ENCODE measurements at regions not wholly inside any gene's neighbourhood (a gene's known extent, or its start where the extent isn't known, plus 50 kb on each side); places are given as distances from the start of the nearest gene placed in this dataset.

GRCh38 chr13:109336730-109337129, 449.7 kb downstream of the IRS2 start:
- H3K36me3 ChIP-seq, result no peaks in the 10 kb centered on the region
- no peak for DNase-seq (ENCODE audit: extremely low spot score in 2 of 2)
- no peaks in the 10 kb centered on the region for H3K4me1 ChIP-seq
- H3K27me3 ChIP-seq, result no peaks in the 10 kb centered on the region
- H3K27ac ChIP-seq, result no peak overlapping the region
- no peak overlapping the region for H3K4me3 ChIP-seq
- no peaks in the 10 kb centered on the region for H3K9me3 ChIP-seq
- no peak for TF ChIP-seq POLR2A (IDR thresholded peaks at IDR 0.05)
- TF ChIP-seq POLR2AphosphoS5 (IDR thresholded peaks at IDR 0.05; ENCODE audit: insufficient read depth in 1 of 2, low read depth in 1 of 2), result no peak
- TF ChIP-seq, protein P1, sequence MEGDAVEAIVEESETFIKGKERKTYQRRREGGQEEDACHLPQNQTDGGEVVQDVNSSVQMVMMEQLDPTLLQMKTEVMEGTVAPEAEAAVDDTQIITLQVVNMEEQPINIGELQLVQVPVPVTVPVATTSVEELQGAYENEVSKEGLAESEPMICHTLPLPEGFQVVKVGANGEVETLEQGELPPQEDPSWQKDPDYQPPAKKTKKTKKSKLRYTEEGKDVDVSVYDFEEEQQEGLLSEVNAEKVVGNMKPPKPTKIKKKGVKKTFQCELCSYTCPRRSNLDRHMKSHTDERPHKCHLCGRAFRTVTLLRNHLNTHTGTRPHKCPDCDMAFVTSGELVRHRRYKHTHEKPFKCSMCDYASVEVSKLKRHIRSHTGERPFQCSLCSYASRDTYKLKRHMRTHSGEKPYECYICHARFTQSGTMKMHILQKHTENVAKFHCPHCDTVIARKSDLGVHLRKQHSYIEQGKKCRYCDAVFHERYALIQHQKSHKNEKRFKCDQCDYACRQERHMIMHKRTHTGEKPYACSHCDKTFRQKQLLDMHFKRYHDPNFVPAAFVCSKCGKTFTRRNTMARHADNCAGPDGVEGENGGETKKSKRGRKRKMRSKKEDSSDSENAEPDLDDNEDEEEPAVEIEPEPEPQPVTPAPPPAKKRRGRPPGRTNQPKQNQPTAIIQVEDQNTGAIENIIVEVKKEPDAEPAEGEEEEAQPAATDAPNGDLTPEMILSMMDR (IDR thresholded peaks at IDR 0.05), result no peak
- intact Hi-C loops (cut with DNase I), result no loop called here

- DNase-seq (ENCODE audit: extremely low spot score in 2 of 2), result no peak
- Histone ChIP-seq H3K4me3 (no peak overlapping the region), H3K27me3 (no peaks in the 10 kb centered on the region), H3K27ac (no peak overlapping the region), H3K4me1 (no peaks in the 10 kb centered on the region), H3K36me3 (no peaks in the 10 kb centered on the region), H3K9me3 (no peaks in the 10 kb centered on the region)
- intact Hi-C loops (cut with DNase I), result no loop called here
- TF ChIP-seq, protein P1 (IDR thresholded peaks at IDR 0.05), result no peak
- TF ChIP-seq POLR2A (IDR thresholded peaks at IDR 0.05) (no peak), POLR2AphosphoS5 (IDR thresholded peaks at IDR 0.05; ENCODE audit: insufficient read depth in 1 of 2, low read depth in 1 of 2) (no peak)
Measured at GRCh38 chr13:109333893-109334651, 452.3 kb downstream of the IRS2 start.

DNA sequence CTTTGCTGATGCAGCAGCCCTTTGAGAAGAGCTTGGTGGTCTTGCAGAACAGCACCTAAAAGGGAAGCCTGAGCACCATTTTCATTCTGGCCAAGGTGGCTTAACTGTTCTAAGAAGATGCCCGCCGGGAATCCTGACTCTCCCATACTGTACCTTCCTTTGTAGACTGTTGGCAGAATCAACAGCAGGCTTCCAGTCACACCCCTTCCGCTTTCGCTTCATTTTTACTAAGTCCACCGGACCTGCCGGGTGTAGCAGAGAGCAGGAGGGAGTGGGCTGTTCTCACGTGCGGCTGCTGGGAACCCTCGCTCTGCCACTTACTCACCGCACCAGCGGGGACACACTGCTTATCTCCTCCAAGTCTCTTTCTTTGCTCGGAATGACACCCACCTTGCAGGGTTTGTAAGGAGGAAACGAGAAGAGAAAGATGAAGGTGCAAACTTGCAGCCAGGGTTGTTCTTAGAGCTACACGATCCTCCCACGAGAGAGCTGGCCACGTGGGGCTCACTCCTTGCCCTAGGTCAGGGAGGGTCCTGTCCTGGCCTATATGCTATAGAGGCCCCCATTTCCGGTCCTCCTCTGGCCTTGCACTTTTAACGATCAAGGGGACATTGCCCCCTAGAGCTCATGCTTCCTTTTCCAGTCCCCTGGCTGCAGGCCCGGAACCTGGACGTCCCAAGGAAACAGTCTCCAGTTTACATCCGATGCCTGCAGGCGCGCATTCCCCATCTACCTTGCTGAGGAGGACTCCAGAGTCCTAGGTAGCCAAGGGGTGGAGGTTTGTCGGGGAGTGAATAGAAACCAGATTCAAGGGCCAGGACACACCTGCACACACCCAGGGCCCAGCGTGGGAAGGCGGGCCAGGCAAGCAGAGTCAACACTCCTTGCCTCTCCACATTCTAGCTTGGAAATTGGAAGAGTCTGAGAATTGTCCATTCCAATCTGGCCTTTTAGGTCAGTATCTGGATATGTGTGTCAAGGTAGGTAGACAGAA, 453.6 kb downstream of the IRS2 start:
- H3K36me3 ChIP-seq, result no peaks in the 10 kb centered on the region
- H3K4me1 ChIP-seq, result no peaks in the 10 kb centered on the region
- no peaks in the 10 kb centered on the region for H3K27me3 ChIP-seq
- TF ChIP-seq POLR2A (IDR thresholded peaks at IDR 0.05) (no peak), POLR2AphosphoS5 (IDR thresholded peaks at IDR 0.05; ENCODE audit: insufficient read depth in 1 of 2, low read depth in 1 of 2) (no peak)
- TF ChIP-seq, protein P1 (IDR thresholded peaks at IDR 0.05), result no peak
- no peak overlapping the region for H3K4me3 ChIP-seq
- no peak for DNase-seq (ENCODE audit: extremely low spot score in 2 of 2)
- intact Hi-C loops (cut with DNase I), result no loop called here
- no peak overlapping the region for H3K27ac ChIP-seq
- H3K9me3 ChIP-seq, result no peaks in the 10 kb centered on the region

GRCh38 chr13:109331898-109332297, 454.5 kb downstream of the IRS2 start:
- H3K27me3 ChIP-seq, result no peaks in the 10 kb centered on the region
- no peak for DNase-seq (ENCODE audit: extremely low spot score in 2 of 2)
- TF ChIP-seq, protein P1 (IDR thresholded peaks at IDR 0.05), result no peak
- TF ChIP-seq POLR2AphosphoS5 (IDR thresholded peaks at IDR 0.05; ENCODE audit: insufficient read depth in 1 of 2, low read depth in 1 of 2) (no peak), POLR2A (IDR thresholded peaks at IDR 0.05) (no peak)
- no peaks in the 10 kb centered on the region for H3K4me1 ChIP-seq
- no peak overlapping the region for H3K4me3 ChIP-seq
- no peaks in the 10 kb centered on the region for H3K36me3 ChIP-seq
- intact Hi-C loops (cut with DNase I), result no loop called here
- no peak overlapping the region for H3K27ac ChIP-seq
- H3K9me3 ChIP-seq, result no peaks in the 10 kb centered on the region

Data from vagina (tissue), 2 donors.